H1 (cell line): ENCODE measurements at regions not wholly inside any gene's neighbourhood (a gene's known extent, or its start where the extent isn't known, plus 50 kb on each side); places are given as distances from the start of the nearest gene placed in this dataset.
A peak's percentile ranks its signal among the peaks of the same experiment; 100 is the strongest.

Experiments used
- CTCF ChIA-PET: fragments of 300-600 bp; sonication (Branson Sonifier 250); formaldehyde crosslinking; loops from one replicate; lab custom pipeline; 2021; ENCODE audit not compliant: partially characterized antibody; lab: Charles Lee
- POLR2A ChIA-PET: fragments of 300-600 bp; sonication (Branson Sonifier 250); formaldehyde crosslinking; loops from one replicate; lab custom pipeline; 2021; ENCODE audit warnings: inconsistent platforms; ENCODE audit not compliant: partially characterized antibody; lab: Charles Lee
- DNase-seq, 2 experiments: peaks; one replicate each; pipeline versions ENCODE4 v3.0.0 to v3.0.0-alpha.2; 2010 to 2022; ENCODE audit warnings: low spot score in 2 of 2, low read depth in 1 of 2, mixed read lengths in 1 of 2
- FAIRE-seq: peaks from 2 replicates; lab custom pipeline; 2011; peaks lifted over from hg19 to GRCh38; lab: Jason Lieb, UNC
- H2AFZ ChIP-seq: 2 replicates; pipeline ENCODE4 v1.8.1; 2012; ENCODE audit warnings: low read length, inconsistent platforms
- H2AK5ac ChIP-seq: 2 replicates; pipeline ENCODE4 v1.6.1; 2013; ENCODE audit warnings: low read depth, low read length
- H2BK120ac ChIP-seq: replicated peaks from 2 replicates; pipeline ENCODE3; 2013; ENCODE audit warnings: low read depth, low read length, inconsistent platforms
- H2BK12ac ChIP-seq: 2 replicates; pipeline ENCODE4 v1.6.1; 2013; ENCODE audit warnings: low read depth, low read length
- H2BK15ac ChIP-seq: 2 replicates; pipeline ENCODE4 v1.6.1; 2013; ENCODE audit warnings: low read length
- H2BK20ac ChIP-seq: 2 replicates; pipeline ENCODE4 v1.6.1; 2013; ENCODE audit warnings: low read length
- H2BK5ac ChIP-seq: 2 replicates; pipeline ENCODE4 v1.6.1; 2013; ENCODE audit warnings: low read depth, low read length
- H3K14ac ChIP-seq: 2 replicates; pipeline ENCODE4 v1.6.1; 2013; ENCODE audit warnings: inconsistent platforms; ENCODE audit not compliant: insufficient read length
- H3K18ac ChIP-seq: 2 replicates; pipeline ENCODE4 v1.6.1; 2013; ENCODE audit warnings: low read length; ENCODE audit errors: extremely low read depth
- H3K23ac ChIP-seq: 2 replicates; pipeline ENCODE4 v1.6.1; 2013; ENCODE audit warnings: inconsistent platforms; ENCODE audit not compliant: insufficient read length
- H3K23me2 ChIP-seq: 2 replicates; pipeline ENCODE4 v1.6.1; 2013; ENCODE audit warnings: low read depth, low read length
- H3K27ac ChIP-seq: 2 replicates; pipeline ENCODE4 v1.6.1; 2011; ENCODE audit warnings: low read depth, low read length, inconsistent platforms
- H3K27me3 ChIP-seq, 4 experiments: replicated peaks in 1 of 4; 1 replicate in 1 of 4; 2 replicates in 3 of 4; pipeline versions ENCODE4 v1.6.1 to v1.8.1; 2011 to 2013; ENCODE audit warnings: low read length in 3 of 4, mild to moderate bottlenecking in 3 of 4, inconsistent platforms in 2 of 4, mixed read lengths in 2 of 4, moderate library complexity in 1 of 4; ENCODE audit not compliant: control insufficient read depth in 3 of 4, insufficient read depth in 3 of 4; ENCODE audit errors: extremely low read depth in 1 of 4
- H3K36me3 ChIP-seq, 4 experiments: 2 replicates each; pipeline versions ENCODE4 v1.6.1 to v1.8.1; 2011 to 2013; ENCODE audit warnings: mild to moderate bottlenecking in 4 of 4, low read length in 3 of 4, moderate library complexity in 2 of 4, control low read depth in 1 of 4, inconsistent platforms in 1 of 4; ENCODE audit not compliant: insufficient read depth in 4 of 4, control insufficient read depth in 2 of 4
- H3K4ac ChIP-seq: replicated peaks from 2 replicates; pipeline ENCODE3; 2013; ENCODE audit warnings: low read length, low read depth, mixed read lengths, inconsistent platforms; ENCODE audit not compliant: insufficient read length
- H3K4me1 ChIP-seq, 4 experiments: replicated peaks in 1 of 4; 1 replicate in 1 of 4; 2 replicates in 3 of 4; pipeline versions ENCODE4 v1.6.1 to v1.8.1; 2011 to 2013; ENCODE audit warnings: low read length in 3 of 4, inconsistent platforms in 2 of 4, mixed read lengths in 1 of 4; ENCODE audit not compliant: insufficient read depth in 4 of 4, control insufficient read depth in 3 of 4
- H3K4me2 ChIP-seq, 2 experiments: 2 replicates each; pipeline versions ENCODE4 v1.6.1 to v1.8.1; 2011 to 2013; ENCODE audit warnings: low read depth in 2 of 2, low read length in 2 of 2, control low read depth in 1 of 2, inconsistent platforms in 1 of 2, mild to moderate bottlenecking in 1 of 2; ENCODE audit not compliant: insufficient read depth in 1 of 2
- H3K4me3 ChIP-seq, 4 experiments: fragments of 200-600, 300-600 bp in 1 of 4; sonication (generic), shearing (Covaris generic), sonication (Bioruptor Twin) in 1 of 4; 2 replicates each; pipeline versions ENCODE4 v1.5.1 to v1.8.1; 2011 to 2016; ENCODE audit warnings: low read length in 4 of 4, low read depth in 3 of 4, control low read depth in 2 of 4, inconsistent platforms in 2 of 4, mild to moderate bottlenecking in 2 of 4, mixed read lengths in 1 of 4, moderate library complexity in 1 of 4; ENCODE audit not compliant: insufficient read depth in 2 of 4; ENCODE audit errors: extremely low read depth in 1 of 4
- H3K56ac ChIP-seq: replicated peaks from 2 replicates; pipeline ENCODE3; 2013; ENCODE audit warnings: low read depth, mild to moderate bottlenecking, mixed read lengths, low read length, inconsistent platforms; ENCODE audit not compliant: insufficient read length
- H3K79me1 ChIP-seq: 2 replicates; pipeline ENCODE4 v1.6.1; 2013; ENCODE audit warnings: low read depth, low read length, control low read depth
- H3K79me2 ChIP-seq, 2 experiments: 2 replicates each; pipeline versions ENCODE4 v1.6.1 to v1.8.1; 2012 to 2013; ENCODE audit warnings: low read length in 2 of 2, mild to moderate bottlenecking in 2 of 2, inconsistent platforms in 1 of 2; ENCODE audit not compliant: insufficient read depth in 2 of 2, control insufficient read depth in 1 of 2
- H3K9ac ChIP-seq, 4 experiments: replicated peaks in 1 of 4; 1 replicate in 1 of 4; 2 replicates in 3 of 4; pipeline versions ENCODE4 v1.6.1 to v1.8.1; 2011 to 2013; ENCODE audit warnings: low read depth in 3 of 4, low read length in 3 of 4, control low read depth in 2 of 4, mild to moderate bottlenecking in 2 of 4, moderate library complexity in 2 of 4, inconsistent platforms in 1 of 4; ENCODE audit errors: extremely low read depth in 1 of 4
- H3K9me3 ChIP-seq, 2 experiments: 2 replicates each; pipeline versions ENCODE4 v1.6.1 to v1.8.1; 2012 to 2013; ENCODE audit warnings: mild to moderate bottlenecking in 2 of 2, moderate library complexity in 2 of 2, control low read depth in 1 of 2, inconsistent platforms in 1 of 2, low read depth in 1 of 2, low read length in 1 of 2, mixed read lengths in 1 of 2; ENCODE audit not compliant: insufficient read depth in 2 of 2
- H4K20me1 ChIP-seq, 2 experiments: replicated peaks in 1 of 2; 2 replicates each; pipeline versions ENCODE3 to v1.8.1; 2011 to 2013; ENCODE audit warnings: inconsistent platforms in 2 of 2, low read length in 2 of 2, mild to moderate bottlenecking in 1 of 2; ENCODE audit not compliant: insufficient read depth in 2 of 2, control insufficient read depth in 1 of 2
- H4K5ac ChIP-seq: 2 replicates; pipeline ENCODE4 v1.6.1; 2013; ENCODE audit warnings: low read length, low read depth, mixed read lengths, inconsistent platforms; ENCODE audit not compliant: insufficient read length
- H4K8ac ChIP-seq: 2 replicates; pipeline ENCODE4 v1.8.0; 2013; ENCODE audit warnings: mild to moderate bottlenecking, moderate library complexity, low read length, inconsistent platforms; ENCODE audit not compliant: insufficient read depth; ENCODE audit errors: extremely low read depth
- H4K91ac ChIP-seq: replicated peaks from 2 replicates; pipeline ENCODE3; 2013; ENCODE audit warnings: low read length, mixed read lengths, inconsistent platforms; ENCODE audit not compliant: insufficient read length
- CEBPB ChIP-seq: IDR thresholded peaks from 2 replicates; pipeline ENCODE4 v1.6.1; 2012; ENCODE audit warnings: low read depth, low read length
- GABPA ChIP-seq: IDR thresholded peaks from 2 replicates; pipeline ENCODE4 v1.6.1; 2011; ENCODE audit warnings: mild to moderate bottlenecking, low read length, moderate library complexity, borderline replicate concordance; ENCODE audit not compliant: insufficient read depth
- KDM5A ChIP-seq: fragments of 200-600 bp; IDR thresholded peaks from 2 replicates; pipeline ENCODE4 v1.7.1; 2012; ENCODE audit warnings: mild to moderate bottlenecking, low read length, inconsistent platforms, mixed read lengths
- MAX ChIP-seq: IDR thresholded peaks from 2 replicates; pipeline ENCODE4 v1.6.1; 2012; ENCODE audit warnings: inconsistent platforms
- NANOG ChIP-seq: IDR thresholded peaks from 2 replicates; pipeline ENCODE4 v1.6.1; 2011; ENCODE audit warnings: low read length, low read depth, mild to moderate bottlenecking, inconsistent platforms; ENCODE audit not compliant: insufficient read depth, poor library complexity, severe bottlenecking
- PHF8 ChIP-seq: fragments of 200-600 bp; sonication (generic); conservative IDR thresholded peaks from 2 replicates; pipeline ENCODE4 v1.7.1; 2012; ENCODE audit warnings: low read depth, mild to moderate bottlenecking, inconsistent platforms, low read length, moderate library complexity
- RFX5 ChIP-seq: IDR thresholded peaks from 2 replicates; pipeline ENCODE4 v1.6.1; 2011; ENCODE audit warnings: low read depth, low read length, improper control_type of control experiment, borderline replicate concordance
- SP1 ChIP-seq: IDR thresholded peaks from 2 replicates; pipeline ENCODE4 v1.6.1; 2011; ENCODE audit warnings: low read depth, low read length
- SRF ChIP-seq: IDR thresholded peaks from 2 replicates; pipeline ENCODE4 v1.6.1; 2011; ENCODE audit warnings: mild to moderate bottlenecking, low read depth, low read length, moderate library complexity
- WGBS, 2 experiments: shearing (Covaris generic) in 1 of 2; methylation state at CpG; one replicate each; pipeline versions ENCODE4 v1.1.6 to v1.1.7; 2013 to 2015; ENCODE audit warnings: low lambda C conversion rate in 2 of 2, mixed read lengths in 2 of 2, inconsistent platforms in 1 of 2, low coverage in 1 of 2, missing lambda C conversion rate in 1 of 2; ENCODE audit not compliant: insufficient replicate concordance in 2 of 2, insufficient coverage in 1 of 2, insufficient read length in 1 of 2; ENCODE audit errors: extremely low coverage in 1 of 2, missing lambda C conversion rate in 1 of 2; 5-methylcytosine and 5-hydroxymethylcytosine counted together
- TF ChIP-seq, protein P1 (sequence below), 3 experiments: IDR thresholded peaks; 1 replicate in 2 of 3; 2 replicates in 1 of 3; pipeline versions ENCODE4 v1.5.1 to v1.6.1; 2011; ENCODE audit warnings: low read length in 3 of 3, mild to moderate bottlenecking in 3 of 3, inconsistent platforms in 2 of 3, low read depth in 1 of 3, moderate library complexity in 1 of 3; ENCODE audit not compliant: insufficient read depth in 1 of 3; ENCODE audit errors: control extremely low read depth in 1 of 3

- Histone ChIP-seq H3K23me2 (no peaks in the 10 kb centered on the region), H4K91ac (no peak overlapping the region), H4K5ac (no peak overlapping the region), H3K27me3 (no peaks in the 10 kb centered on the region; a peak in 2 of 7 replicates), H2AFZ (no peak overlapping the region), H3K9ac (no peak overlapping the region), H2BK5ac (0 out of 2 replicates have a peak overlapping the region, but pooled peaks have one; percentile 9), H3K23ac (no peak overlapping the region), H3K79me2 (no peaks in the 10 kb centered on the region), H3K4me1 (peaks cover 0 to 12% (median 2%) of the 10 kb centered on the region in 4 experiments; a peak in 4 of 7 replicates), H3K9me3 (no peaks in the 10 kb centered on the region; a peak in 1 of 4 replicates), H2BK12ac (no peak overlapping the region), H4K20me1 (no peaks in the 10 kb centered on the region), H3K4me3 (no peak overlapping the region), H3K79me1 (no peaks in the 10 kb centered on the region), H3K36me3 (no peaks in the 10 kb centered on the region), H2AK5ac (no peak overlapping the region), H2BK20ac (no peak overlapping the region), H2BK15ac (no peak overlapping the region), H3K4ac (no peak overlapping the region), H3K4me2 (no peak overlapping the region), H3K56ac (no peak overlapping the region), H2BK120ac (no peak overlapping the region), H3K18ac (no peak overlapping the region), H4K8ac (no peak overlapping the region), H3K14ac (no peak overlapping the region), H3K27ac (no peak overlapping the region)
- 86% methylated on average over 18 of the region's 18 CpGs; no CpG with 5 or more reads in 1 of the 2 experiments for WGBS, 2 experiments
- FAIRE-seq (no peak), DNase-seq (no peak)
- ChIA-PET CTCF (interaction anchor here (1.3 to 2.0 kb wide), 5 partner anchors 10 to 164 kb away, joined by 3 to 5 read pairs (median 4); no protein-coding TSS in a partner anchor), POLR2A (no interaction called here)
- TF ChIP-seq GABPA: no peak
- TF ChIP-seq SP1: no peak
- TF ChIP-seq PHF8: no peak
- no peak for TF ChIP-seq MAX
- no peak for TF ChIP-seq RFX5
- no peak for TF ChIP-seq SRF
- TF ChIP-seq, protein P1, sequence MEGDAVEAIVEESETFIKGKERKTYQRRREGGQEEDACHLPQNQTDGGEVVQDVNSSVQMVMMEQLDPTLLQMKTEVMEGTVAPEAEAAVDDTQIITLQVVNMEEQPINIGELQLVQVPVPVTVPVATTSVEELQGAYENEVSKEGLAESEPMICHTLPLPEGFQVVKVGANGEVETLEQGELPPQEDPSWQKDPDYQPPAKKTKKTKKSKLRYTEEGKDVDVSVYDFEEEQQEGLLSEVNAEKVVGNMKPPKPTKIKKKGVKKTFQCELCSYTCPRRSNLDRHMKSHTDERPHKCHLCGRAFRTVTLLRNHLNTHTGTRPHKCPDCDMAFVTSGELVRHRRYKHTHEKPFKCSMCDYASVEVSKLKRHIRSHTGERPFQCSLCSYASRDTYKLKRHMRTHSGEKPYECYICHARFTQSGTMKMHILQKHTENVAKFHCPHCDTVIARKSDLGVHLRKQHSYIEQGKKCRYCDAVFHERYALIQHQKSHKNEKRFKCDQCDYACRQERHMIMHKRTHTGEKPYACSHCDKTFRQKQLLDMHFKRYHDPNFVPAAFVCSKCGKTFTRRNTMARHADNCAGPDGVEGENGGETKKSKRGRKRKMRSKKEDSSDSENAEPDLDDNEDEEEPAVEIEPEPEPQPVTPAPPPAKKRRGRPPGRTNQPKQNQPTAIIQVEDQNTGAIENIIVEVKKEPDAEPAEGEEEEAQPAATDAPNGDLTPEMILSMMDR (IDR thresholded peaks at IDR 0.05; ENCODE audit: control extremely low read depth in 1 of 3, insufficient read depth in 1 of 3, low read depth in 1 of 3, low read length in 3 of 3): no peak
- no peak for TF ChIP-seq NANOG
- no peak for TF ChIP-seq CEBPB
- TF ChIP-seq KDM5A: no peak
These were observed 88.8 kb downstream of the YTHDF1 start for GRCh38 chr20:63126876-63127699.
